Mesendoderm (in vitro differentiated cells): ENCODE measurements at regions not wholly inside any gene's neighbourhood (a gene's known extent, or its start where the extent isn't known, plus 50 kb on each side); places are given as distances from the start of the nearest gene placed in this dataset.

Experiments used
- DNase-seq: peaks from one replicate; pipeline ENCODE4 v3.0.0; 2013
- H2AK5ac ChIP-seq: 2 replicates; pipeline ENCODE4 v1.6.1; 2013; ENCODE audit warnings: low read length, inconsistent platforms
- H2BK120ac ChIP-seq: 2 replicates; pipeline ENCODE4 v1.6.1; 2013; ENCODE audit warnings: low read depth, mild to moderate bottlenecking, low read length, moderate library complexity, mixed read lengths
- H2BK15ac ChIP-seq: replicated peaks from 2 replicates; pipeline ENCODE4 v1.6.1; 2013; ENCODE audit warnings: low read depth, mild to moderate bottlenecking, moderate library complexity
- H2BK5ac ChIP-seq: 2 replicates; pipeline ENCODE4 v1.6.1; 2013; ENCODE audit warnings: low read length, inconsistent platforms
- H3K18ac ChIP-seq: 2 replicates; pipeline ENCODE4 v1.6.1; 2013; ENCODE audit warnings: mild to moderate bottlenecking, low read length, mixed read lengths
- H3K23ac ChIP-seq: one replicate; pipeline ENCODE4 v1.6.1; 2013; ENCODE audit warnings: low read length
- H3K27ac ChIP-seq: 2 replicates; pipeline ENCODE4 v1.5.1; 2013; ENCODE audit warnings: low read depth, mild to moderate bottlenecking, inconsistent platforms, low read length, moderate library complexity
- H3K27me3 ChIP-seq: 2 replicates; pipeline ENCODE4 v1.6.1; 2013; ENCODE audit warnings: low read length, control low read depth, mild to moderate bottlenecking, inconsistent platforms; ENCODE audit not compliant: insufficient read depth, poor library complexity
- H3K36me3 ChIP-seq: 2 replicates; pipeline ENCODE4 v1.6.1; 2013; ENCODE audit warnings: low read length, inconsistent platforms; ENCODE audit not compliant: control insufficient read depth, insufficient read depth
- H3K4ac ChIP-seq: one replicate; pipeline ENCODE4 v1.6.1; 2013; ENCODE audit warnings: low read depth, mild to moderate bottlenecking, low read length, moderate library complexity
- H3K4me1 ChIP-seq: 2 replicates; pipeline ENCODE4 v1.6.1; 2013; ENCODE audit warnings: low read depth, low read length, inconsistent platforms; ENCODE audit not compliant: control insufficient read depth
- H3K4me2 ChIP-seq: 2 replicates; pipeline ENCODE4 v1.6.1; 2013; ENCODE audit warnings: low read length
- H3K4me3 ChIP-seq: 2 replicates; pipeline ENCODE4 v1.5.1; 2013; ENCODE audit warnings: mild to moderate bottlenecking, low read length
- H3K56ac ChIP-seq: one replicate; pipeline ENCODE4 v1.6.1; 2013; ENCODE audit warnings: low read length
- H3K79me1 ChIP-seq: 2 replicates; pipeline ENCODE4 v1.6.1; 2013; ENCODE audit warnings: low read length, inconsistent platforms
- H3K79me2 ChIP-seq: 2 replicates; pipeline ENCODE4 v1.6.1; 2013; ENCODE audit warnings: mild to moderate bottlenecking, low read length; ENCODE audit not compliant: control insufficient read depth, insufficient read depth
- H3K9ac ChIP-seq: 2 replicates; pipeline ENCODE4 v1.6.1; 2013; ENCODE audit warnings: low read length, inconsistent platforms
- H4K5ac ChIP-seq: one replicate; pipeline ENCODE4 v1.6.1; 2013; ENCODE audit warnings: low read length
- H4K8ac ChIP-seq: one replicate; pipeline ENCODE4 v1.6.1; 2013; ENCODE audit warnings: low read depth, mild to moderate bottlenecking, control low read depth, low read length, moderate library complexity
- WGBS: extraction: QIAGEN DNeasy Blood & Tissue Kit; methylation state at CpG from one replicate; pipeline ENCODE4 v1.1.7; 2013; ENCODE audit warnings: low lambda C conversion rate, missing lambda C conversion rate; ENCODE audit not compliant: insufficient coverage; ENCODE audit errors: extremely low coverage; 5-methylcytosine and 5-hydroxymethylcytosine counted together

DNA sequence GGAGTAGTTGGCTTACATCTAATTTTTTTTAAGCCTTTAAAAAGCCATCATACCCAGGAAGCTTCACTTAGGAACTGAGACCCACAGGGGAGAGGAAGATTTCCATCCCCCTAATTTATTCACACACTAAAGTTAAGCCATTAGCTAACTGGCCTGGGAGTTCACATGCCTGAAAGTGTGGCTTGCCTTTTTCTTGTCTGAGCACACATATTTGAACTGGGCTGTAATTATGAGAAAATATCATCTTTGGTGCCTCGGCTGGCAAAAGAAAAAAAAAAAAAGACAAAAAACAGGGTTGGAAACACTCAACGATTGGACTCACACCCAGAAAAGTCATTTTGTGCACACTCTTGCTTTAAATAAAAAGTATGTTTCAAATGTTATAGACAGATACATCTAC lies 847.3 kb downstream of the MAT2B start:
- H2BK120ac ChIP-seq, result peak overlapping the region; percentile 12
- no peak overlapping the region for H4K8ac ChIP-seq
- no CpG with 5 or more reads among the region's 2 CpGs for WGBS

DNA sequence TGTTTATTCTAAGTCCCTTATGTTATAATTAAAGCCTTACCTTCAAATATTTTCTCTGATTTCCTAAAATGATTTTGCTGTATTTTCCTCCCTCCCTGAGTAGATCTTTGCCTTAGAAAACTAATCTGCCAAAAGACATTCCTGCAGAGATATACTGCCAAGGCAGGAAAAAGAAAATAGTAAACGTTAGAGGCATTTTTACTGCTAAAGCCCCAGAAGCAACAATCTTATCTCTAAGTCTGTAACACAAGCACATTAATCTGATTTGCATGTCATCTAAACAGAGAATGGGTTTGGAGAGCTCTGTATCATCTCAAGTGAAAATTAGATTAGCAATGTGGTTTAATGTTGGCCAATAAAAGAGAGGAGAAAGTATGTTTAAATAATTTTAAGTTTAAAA lies 847.7 kb downstream of the MAT2B start:
- no CpG with 5 or more reads among the region's 1 CpG for WGBS
- no peak overlapping the region for H3K27ac ChIP-seq

More for the DNA sequence above, 847.3 kb downstream of the MAT2B start:
- H2BK5ac ChIP-seq, result no peak overlapping the region
- no peaks in the 10 kb centered on the region for H3K27me3 ChIP-seq
- H3K4ac ChIP-seq, result no peak overlapping the region
- H4K5ac ChIP-seq, result no peak overlapping the region
- no peaks in the 10 kb centered on the region for H3K79me1 ChIP-seq
- peak; percentile 32 for DNase-seq
- no peak overlapping the region for H3K9ac ChIP-seq
- H3K23ac ChIP-seq, result no peak overlapping the region
- H2AK5ac ChIP-seq, result no peak overlapping the region
- H3K18ac ChIP-seq, result peak overlapping the region; percentile 39
- no peak overlapping the region for H3K4me3 ChIP-seq
- H3K4me1 ChIP-seq, result peaks cover 2% of the 10 kb centered on the region
- H3K56ac ChIP-seq, result no peak overlapping the region
- H3K79me2 ChIP-seq, result no peaks in the 10 kb centered on the region
- H3K36me3 ChIP-seq, result no peaks in the 10 kb centered on the region
- no peak overlapping the region for H3K4me2 ChIP-seq
- H2BK15ac ChIP-seq, result no peak overlapping the region
- no peak overlapping the region for H3K27ac ChIP-seq

DNA sequence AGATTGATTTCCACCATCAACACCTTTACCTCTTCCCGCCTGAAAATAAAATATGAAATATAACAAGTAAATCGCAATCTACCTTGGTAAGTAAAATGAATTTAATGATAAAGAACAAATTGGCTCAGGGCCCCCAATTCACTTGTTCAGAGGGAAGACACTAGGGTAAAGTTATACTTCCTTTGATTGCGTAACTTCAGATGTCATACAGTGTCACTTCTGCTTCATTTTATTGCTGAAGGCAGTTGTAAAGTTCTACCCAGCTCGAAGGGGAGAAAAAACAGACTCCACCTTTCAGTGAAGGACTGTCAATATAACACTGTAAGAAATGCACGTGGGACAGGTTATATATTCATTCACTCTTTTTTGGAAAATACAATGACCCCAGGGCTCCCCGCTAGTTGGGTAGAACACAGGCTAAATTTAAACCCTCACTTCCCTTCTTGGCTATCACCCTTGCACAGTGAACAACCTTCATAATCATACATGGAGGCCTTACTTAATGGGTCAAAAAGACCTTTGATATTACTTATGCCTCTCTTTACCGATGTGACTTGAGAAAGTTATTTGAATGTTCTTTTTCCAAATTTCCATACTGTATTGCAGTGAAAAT lies 848.8 kb downstream of the MAT2B start:
- Histone ChIP-seq H3K79me1 (no peaks in the 10 kb centered on the region), H2BK120ac (no peak overlapping the region), H3K4me3 (no peak overlapping the region), H3K23ac (no peak overlapping the region), H2AK5ac (no peak overlapping the region), H2BK5ac (no peak overlapping the region), H3K4me2 (no peak overlapping the region), H3K79me2 (no peaks in the 10 kb centered on the region), H3K27me3 (no peaks in the 10 kb centered on the region), H3K36me3 (no peaks in the 10 kb centered on the region), H3K56ac (no peak overlapping the region), H3K27ac (no peak overlapping the region), H2BK15ac (no peak overlapping the region), H4K5ac (no peak overlapping the region), H3K9ac (no peak overlapping the region), H3K4me1 (no peaks in the 10 kb centered on the region), H3K4ac (no peak overlapping the region), H4K8ac (no peak overlapping the region), H3K18ac (no peak overlapping the region)
- no peak for DNase-seq
- no CpG with 5 or more reads among the region's 7 CpGs for WGBS

More for the DNA sequence above, 847.7 kb downstream of the MAT2B start:
- Histone ChIP-seq H3K36me3 (no peaks in the 10 kb centered on the region), H2AK5ac (no peak overlapping the region), H3K4me1 (no peaks in the 10 kb centered on the region), H2BK5ac (no peak overlapping the region), H3K18ac (no peak overlapping the region), H3K4me2 (no peak overlapping the region), H4K8ac (no peak overlapping the region), H2BK15ac (no peak overlapping the region), H2BK120ac (no peak overlapping the region), H4K5ac (no peak overlapping the region), H3K4me3 (no peak overlapping the region), H3K27me3 (no peaks in the 10 kb centered on the region), H3K79me2 (no peaks in the 10 kb centered on the region), H3K56ac (no peak overlapping the region), H3K4ac (no peak overlapping the region), H3K79me1 (no peaks in the 10 kb centered on the region), H3K9ac (no peak overlapping the region), H3K23ac (no peak overlapping the region)
- peak; percentile 82 for DNase-seq

DNA sequence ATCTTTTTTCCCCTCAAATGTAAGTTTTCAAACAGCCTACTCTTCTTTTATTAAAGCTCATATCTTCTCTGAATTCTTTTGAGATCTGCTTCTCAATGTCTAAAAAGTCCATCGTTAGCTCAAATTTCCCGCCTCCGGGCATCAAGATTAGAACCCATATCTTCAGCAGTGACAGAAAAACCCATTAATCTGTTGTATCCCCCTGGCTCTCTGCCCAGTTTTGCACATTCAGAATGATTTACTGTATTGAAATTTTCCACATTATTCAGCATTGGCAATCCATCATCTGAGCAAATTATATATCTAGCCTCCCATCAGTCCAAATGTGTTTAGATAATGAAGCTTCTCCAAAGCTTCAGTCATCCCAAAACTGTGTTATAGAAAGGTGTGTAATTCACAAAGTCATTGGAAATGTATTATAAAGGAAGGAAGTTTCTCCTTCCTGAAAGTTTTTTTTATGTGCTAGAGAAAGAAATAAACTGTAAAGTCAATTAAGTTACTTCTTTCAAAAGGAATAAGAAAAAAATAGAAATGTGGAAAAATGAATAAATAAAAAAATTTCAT lies 849.9 kb downstream of the MAT2B start:
- H3K23ac ChIP-seq, result no peak overlapping the region
- no peaks in the 10 kb centered on the region for H3K27me3 ChIP-seq
- H3K9ac ChIP-seq, result no peak overlapping the region
- H3K36me3 ChIP-seq, result no peaks in the 10 kb centered on the region
- no peak overlapping the region for H2BK120ac ChIP-seq
- no peaks in the 10 kb centered on the region for H3K4me1 ChIP-seq
- no peak overlapping the region for H3K56ac ChIP-seq
- H3K4me3 ChIP-seq, result no peak overlapping the region
- no CpG with 5 or more reads among the region's 3 CpGs for WGBS
- H4K5ac ChIP-seq, result no peak overlapping the region
- H3K79me1 ChIP-seq, result no peaks in the 10 kb centered on the region
- H2AK5ac ChIP-seq, result no peak overlapping the region
- no peak overlapping the region for H2BK5ac ChIP-seq
- H3K18ac ChIP-seq, result no peak overlapping the region
- no peak overlapping the region for H3K27ac ChIP-seq
- no peak overlapping the region for H2BK15ac ChIP-seq
- DNase-seq, result no peak
- H3K4me2 ChIP-seq, result no peak overlapping the region
- no peaks in the 10 kb centered on the region for H3K79me2 ChIP-seq
- no peak overlapping the region for H4K8ac ChIP-seq
- H3K4ac ChIP-seq, result no peak overlapping the region

DNA sequence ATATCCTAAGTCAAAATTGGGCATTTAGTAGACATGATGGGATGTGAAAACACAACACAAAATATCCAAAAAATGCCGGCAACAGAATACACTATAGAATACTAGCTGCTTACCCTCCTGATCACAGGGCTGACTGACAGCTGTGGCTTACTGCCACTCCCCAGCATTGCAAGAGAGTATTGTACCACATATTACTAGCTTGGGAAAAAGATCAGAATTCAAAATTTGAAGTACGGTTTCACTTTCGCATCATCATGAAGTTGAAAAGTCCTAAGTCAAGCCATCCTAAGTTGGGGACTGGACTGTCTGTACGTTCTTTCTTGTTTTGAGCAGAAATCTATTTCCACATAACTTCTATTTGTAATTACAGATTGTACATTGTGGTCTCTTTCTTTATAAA lies 851.4 kb downstream of the MAT2B start:
- Histone ChIP-seq H2BK5ac (no peak overlapping the region), H3K27ac (no peak overlapping the region), H3K36me3 (no peaks in the 10 kb centered on the region), H3K4ac (no peak overlapping the region), H4K8ac (no peak overlapping the region), H2AK5ac (no peak overlapping the region), H4K5ac (no peak overlapping the region), H3K18ac (no peak overlapping the region), H3K9ac (no peak overlapping the region), H2BK120ac (no peak overlapping the region), H3K23ac (no peak overlapping the region), H3K79me2 (no peaks in the 10 kb centered on the region), H3K27me3 (no peaks in the 10 kb centered on the region), H3K4me1 (no peaks in the 10 kb centered on the region), H3K4me3 (no peak overlapping the region), H2BK15ac (no peak overlapping the region), H3K4me2 (no peak overlapping the region), H3K56ac (no peak overlapping the region), H3K79me1 (no peaks in the 10 kb centered on the region)
- WGBS, result no CpG with 5 or more reads among the region's 4 CpGs
- no peak for DNase-seq
